Astrocyte (in vitro differentiated cells and primary cell): ENCODE measurements at regions not wholly inside any gene's neighbourhood (a gene's known extent, or its start where the extent isn't known, plus 50 kb on each side); places are given as distances from the start of the nearest gene placed in this dataset.

Source experiments
- EZH2 ChIP-seq: IDR thresholded peaks from 2 replicates; pipeline ENCODE4 v1.6.1; 2012; ENCODE audit warnings: mild to moderate bottlenecking, low read length, inconsistent platforms; ENCODE audit not compliant: insufficient read depth
- TF ChIP-seq, protein P1 (sequence below): IDR thresholded peaks from 2 replicates; pipeline ENCODE4 v1.5.1; 2011; ENCODE audit warnings: low read depth, mild to moderate bottlenecking, inconsistent platforms, low read length, moderate library complexity; ENCODE audit not compliant: insufficient read depth

- TF ChIP-seq, protein P1, sequence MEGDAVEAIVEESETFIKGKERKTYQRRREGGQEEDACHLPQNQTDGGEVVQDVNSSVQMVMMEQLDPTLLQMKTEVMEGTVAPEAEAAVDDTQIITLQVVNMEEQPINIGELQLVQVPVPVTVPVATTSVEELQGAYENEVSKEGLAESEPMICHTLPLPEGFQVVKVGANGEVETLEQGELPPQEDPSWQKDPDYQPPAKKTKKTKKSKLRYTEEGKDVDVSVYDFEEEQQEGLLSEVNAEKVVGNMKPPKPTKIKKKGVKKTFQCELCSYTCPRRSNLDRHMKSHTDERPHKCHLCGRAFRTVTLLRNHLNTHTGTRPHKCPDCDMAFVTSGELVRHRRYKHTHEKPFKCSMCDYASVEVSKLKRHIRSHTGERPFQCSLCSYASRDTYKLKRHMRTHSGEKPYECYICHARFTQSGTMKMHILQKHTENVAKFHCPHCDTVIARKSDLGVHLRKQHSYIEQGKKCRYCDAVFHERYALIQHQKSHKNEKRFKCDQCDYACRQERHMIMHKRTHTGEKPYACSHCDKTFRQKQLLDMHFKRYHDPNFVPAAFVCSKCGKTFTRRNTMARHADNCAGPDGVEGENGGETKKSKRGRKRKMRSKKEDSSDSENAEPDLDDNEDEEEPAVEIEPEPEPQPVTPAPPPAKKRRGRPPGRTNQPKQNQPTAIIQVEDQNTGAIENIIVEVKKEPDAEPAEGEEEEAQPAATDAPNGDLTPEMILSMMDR = no peak
- TF ChIP-seq EZH2 = no peak
Measured at GRCh38 chr15:29380466-29380865, 110.8 kb upstream of the NSMCE3 start.
